SU-DHL-6 (cell line): ENCODE measurements at regions not wholly inside any gene's neighbourhood (a gene's known extent, or its start where the extent isn't known, plus 50 kb on each side); places are given as distances from the start of the nearest gene placed in this dataset.

Experiments used
- EZH2phosphoT487 ChIP-seq: fragments of 200-600 bp; sonication (generic), shearing (Covaris generic); conservative IDR thresholded peaks from 2 replicates; pipeline ENCODE4 v1.6.1; 2018; ENCODE audit warnings: mild to moderate bottlenecking, antibody characterized with exemption, low read length, moderate library complexity, mixed read lengths
- TF ChIP-seq, protein P1 (sequence below): fragments of 200-600 bp; sonication (generic); IDR thresholded peaks from one replicate; pipeline ENCODE4 v1.5.1; 2017; ENCODE audit warnings: antibody characterized with exemption, mild to moderate bottlenecking, low read length, moderate library complexity; ENCODE audit not compliant: insufficient read depth, poor library complexity, severe bottlenecking

DNA sequence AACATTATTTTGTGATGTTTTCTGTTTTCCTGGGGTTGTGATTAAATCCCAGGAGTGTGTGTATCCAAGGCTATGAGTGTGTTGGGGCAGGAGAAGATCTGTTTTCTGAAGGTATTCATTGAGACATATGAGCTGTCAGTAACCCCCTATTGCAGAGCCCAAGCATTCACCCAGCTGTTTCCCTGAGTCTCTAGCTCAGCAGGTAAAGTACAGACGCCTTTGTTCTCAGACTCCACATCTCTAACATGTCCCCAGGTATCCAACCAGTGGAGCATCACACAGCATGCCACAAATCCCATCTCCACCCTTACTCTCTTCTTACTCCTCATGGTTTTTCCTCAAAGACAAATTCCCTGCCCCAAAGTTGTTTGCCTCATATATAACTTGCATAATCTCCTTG lies 213.6 kb downstream of the PCDH20 start:
- TF ChIP-seq, protein P1, sequence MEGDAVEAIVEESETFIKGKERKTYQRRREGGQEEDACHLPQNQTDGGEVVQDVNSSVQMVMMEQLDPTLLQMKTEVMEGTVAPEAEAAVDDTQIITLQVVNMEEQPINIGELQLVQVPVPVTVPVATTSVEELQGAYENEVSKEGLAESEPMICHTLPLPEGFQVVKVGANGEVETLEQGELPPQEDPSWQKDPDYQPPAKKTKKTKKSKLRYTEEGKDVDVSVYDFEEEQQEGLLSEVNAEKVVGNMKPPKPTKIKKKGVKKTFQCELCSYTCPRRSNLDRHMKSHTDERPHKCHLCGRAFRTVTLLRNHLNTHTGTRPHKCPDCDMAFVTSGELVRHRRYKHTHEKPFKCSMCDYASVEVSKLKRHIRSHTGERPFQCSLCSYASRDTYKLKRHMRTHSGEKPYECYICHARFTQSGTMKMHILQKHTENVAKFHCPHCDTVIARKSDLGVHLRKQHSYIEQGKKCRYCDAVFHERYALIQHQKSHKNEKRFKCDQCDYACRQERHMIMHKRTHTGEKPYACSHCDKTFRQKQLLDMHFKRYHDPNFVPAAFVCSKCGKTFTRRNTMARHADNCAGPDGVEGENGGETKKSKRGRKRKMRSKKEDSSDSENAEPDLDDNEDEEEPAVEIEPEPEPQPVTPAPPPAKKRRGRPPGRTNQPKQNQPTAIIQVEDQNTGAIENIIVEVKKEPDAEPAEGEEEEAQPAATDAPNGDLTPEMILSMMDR: no peak
- no peak for TF ChIP-seq EZH2phosphoT487
